HepG2 (cell line): ENCODE measurements at regions not wholly inside any gene's neighbourhood (a gene's known extent, or its start where the extent isn't known, plus 50 kb on each side); places are given as distances from the start of the nearest gene placed in this dataset.

Experiments
- ATAC-seq: fragments of 200-7000 bp; cut with Tn5 transposase; 3 replicates; pipeline ENCODE4 v1.9.1; 2020; ENCODE audit warnings: mild to moderate bottlenecking, moderate library complexity
- BruUV-seq: library from RNA; stranded (reverse); fragments of 400-500 nt; replicated peaks from 2 replicates; lab custom pipeline; 2021; lab: Mats Ljungman, UMichigan
- CTCF ChIA-PET: fragments of 300-600 bp; formaldehyde crosslinking; extraction: SDS; loops from one replicate; lab custom pipeline; 2021; ENCODE audit warnings: low total read pairs, inconsistent platforms, low intra/inter-chr PET ratio; lab: Yijun Ruan, JAX
- POLR2A ChIA-PET: fragments of 350-600 bp; sonication (Branson Sonifier 250); formaldehyde crosslinking; loops from one replicate; lab custom pipeline; 2020; ENCODE audit warnings: antibody characterized with exemption, inconsistent platforms; lab: Yijun Ruan, JAX
- DNase-seq: peaks from one replicate; pipeline ENCODE4 v3.0.0-alpha.2; 2015; ENCODE audit warnings: low spot score
- FAIRE-seq: peaks from 3 replicates; lab custom pipeline; 2011; peaks lifted over from hg19 to GRCh38; lab: Jason Lieb, UNC
- H2AFZ ChIP-seq: one replicate; pipeline ENCODE4 v1.6.1; 2011; ENCODE audit warnings: low read length, inconsistent platforms
- H3K27ac ChIP-seq: fragments of 300-600 bp; 3 replicates; pipeline ENCODE4 v1.8.0; 2011; ENCODE audit warnings: mixed run types, mild to moderate bottlenecking, mixed read lengths, low read length, inconsistent platforms; ENCODE audit not compliant: insufficient read depth; ENCODE audit errors: extremely low read length
- H3K27me3 ChIP-seq, 2 experiments: fragments of 200-600 bp in 1 of 2; 2 replicates in 1 of 2; 3 replicates in 1 of 2; pipeline versions ENCODE4 v1.6.0 to v1.8.0; 2011; ENCODE audit warnings: low read length in 2 of 2, mild to moderate bottlenecking in 2 of 2, moderate library complexity in 2 of 2, inconsistent platforms in 1 of 2; ENCODE audit not compliant: insufficient read depth in 2 of 2, control insufficient read depth in 1 of 2
- H3K36me3 ChIP-seq, 2 experiments: fragments of 200-600 bp in 1 of 2; replicated peaks in 1 of 2; 2 replicates in 1 of 2; 3 replicates in 1 of 2; pipeline versions ENCODE4 v1.5.1 to v1.8.0; 2011; ENCODE audit warnings: low read length in 2 of 2, inconsistent platforms in 1 of 2; ENCODE audit not compliant: insufficient read depth in 2 of 2, control insufficient read depth in 1 of 2
- H3K4me1 ChIP-seq: 2 replicates; pipeline ENCODE4 v1.5.1; 2012; ENCODE audit warnings: low read length, inconsistent platforms; ENCODE audit not compliant: insufficient read depth
- H3K4me2 ChIP-seq: 2 replicates; pipeline ENCODE4 v1.6.0; 2011; ENCODE audit warnings: low read depth, low read length, inconsistent platforms
- H3K4me3 ChIP-seq, 3 experiments: fragments of 200-600 bp in 1 of 3; sonication (generic), shearing (Covaris generic) in 1 of 3; replicated peaks in 1 of 3; 2 replicates each; pipeline ENCODE4 v1.5.1; 2011 to 2016; ENCODE audit warnings: low read length in 3 of 3, inconsistent platforms in 2 of 3, low read depth in 2 of 3, mild to moderate bottlenecking in 2 of 3, control low read depth in 1 of 3, mixed read lengths in 1 of 3; ENCODE audit not compliant: insufficient read depth in 1 of 3
- H3K79me2 ChIP-seq: one replicate; pipeline ENCODE4 v1.6.1; 2011; ENCODE audit warnings: low read length, inconsistent platforms; ENCODE audit not compliant: insufficient read depth
- H3K9ac ChIP-seq: 2 replicates; pipeline ENCODE4 v1.6.0; 2011; ENCODE audit warnings: mild to moderate bottlenecking, low read depth, low read length, inconsistent platforms; ENCODE audit not compliant: insufficient read depth
- H3K9me3 ChIP-seq: 2 replicates; pipeline ENCODE4 v1.5.1; 2012; ENCODE audit warnings: mild to moderate bottlenecking, low read length
- H4K20me1 ChIP-seq: 2 replicates; pipeline ENCODE4 v1.6.0; 2011; ENCODE audit warnings: inconsistent platforms, mild to moderate bottlenecking, low read length, moderate library complexity; ENCODE audit not compliant: insufficient read depth
- CCAR2 ChIP-seq: fragments of 200-400 bp; formaldehyde crosslinking; optimal IDR thresholded peaks from 2 replicates; pipeline ENCODE3; 2018; ENCODE audit warnings: low read depth, mild to moderate bottlenecking, low read length, moderate library complexity
- CREB3 ChIP-seq: sonication (generic); formaldehyde crosslinking; IDR thresholded peaks from 2 replicates; pipeline ENCODE4 v1.5.0; 2020; ENCODE audit warnings: missing genetic modification reagents
- FOSL2 ChIP-seq: sonication (generic); formaldehyde crosslinking; IDR thresholded peaks from 2 replicates; pipeline ENCODE4 v1.4.0; 2020; ENCODE audit warnings: missing genetic modification reagents
- FOXK1 ChIP-seq: sonication (generic); formaldehyde crosslinking; IDR thresholded peaks from 2 replicates; pipeline ENCODE4 v1.4.0; 2020; ENCODE audit warnings: low read depth, missing genetic modification reagents, borderline replicate concordance
- MED1 ChIP-seq: sonication (generic); formaldehyde crosslinking; IDR thresholded peaks from 2 replicates; pipeline ENCODE4 v1.4.0; 2020; ENCODE audit warnings: missing genetic modification reagents
- NCOA5 ChIP-seq: sonication (generic); formaldehyde crosslinking; IDR thresholded peaks from 2 replicates; pipeline ENCODE4 v1.4.0; 2020; ENCODE audit warnings: missing genetic modification reagents
- PBX3 ChIP-seq: sonication (generic); formaldehyde crosslinking; IDR thresholded peaks from 2 replicates; pipeline ENCODE4 v1.8.1; 2023; ENCODE audit warnings: missing genetic modification reagents, inconsistent platforms, borderline replicate concordance
- SOX13 ChIP-seq, 3 experiments: fragments of 450-650 bp in 1 of 3; sonication (generic) in 1 of 3; formaldehyde crosslinking in 1 of 3; IDR thresholded peaks in 2 of 3; conservative IDR thresholded peaks in 1 of 3; 2 replicates each; pipeline versions ENCODE4 v1.5.0 to v1.6.1; 2016 to 2020; ENCODE audit warnings: antibody characterized with exemption in 1 of 3, mild to moderate bottlenecking in 1 of 3, missing compliant biosample characterization in 1 of 3, missing genetic modification reagents in 1 of 3, moderate library complexity in 1 of 3
- TP53 ChIP-seq: sonication (generic); formaldehyde crosslinking; conservative IDR thresholded peaks from 2 replicates; pipeline ENCODE4 v1.4.0; 2020; ENCODE audit warnings: missing genetic modification reagents
- YY1 ChIP-seq: IDR thresholded peaks from 2 replicates; pipeline ENCODE4 v1.6.1; 2011; ENCODE audit warnings: low read length, low read depth, moderate library complexity, mild to moderate bottlenecking; ENCODE audit not compliant: insufficient read depth, insufficient replicate concordance
- ZBTB3 ChIP-seq: sonication (generic); formaldehyde crosslinking; IDR thresholded peaks from 2 replicates; pipeline ENCODE4 v1.4.0; 2020; ENCODE audit warnings: low read depth, mild to moderate bottlenecking, moderate library complexity, missing genetic modification reagents, borderline replicate concordance
- ZFP37 ChIP-seq: sonication (generic); formaldehyde crosslinking; IDR thresholded peaks from 2 replicates; pipeline ENCODE4 v1.4.0; 2020; ENCODE audit warnings: missing genetic modification reagents, borderline replicate concordance
- ZNF235 ChIP-seq: sonication (generic); formaldehyde crosslinking; IDR thresholded peaks from 2 replicates; pipeline ENCODE4 v1.8.1; 2023; ENCODE audit warnings: mild to moderate bottlenecking, missing genetic modification reagents, borderline replicate concordance
- ZNF3 ChIP-seq: IDR thresholded peaks from 2 replicates; pipeline ENCODE4 v1.7.0; 2017; ENCODE audit warnings: inconsistent platforms
- ZNF501 ChIP-seq: sonication (generic); formaldehyde crosslinking; IDR thresholded peaks from 2 replicates; pipeline ENCODE4 v1.5.1; 2020; ENCODE audit warnings: mild to moderate bottlenecking, moderate library complexity, missing genetic modification reagents
- ZNF552 ChIP-seq: sonication (generic); formaldehyde crosslinking; IDR thresholded peaks from 2 replicates; pipeline ENCODE4 v1.9.0; 2022; ENCODE audit warnings: missing genetic modification reagents, mild to moderate bottlenecking, borderline replicate concordance
- ZNF83 ChIP-seq: sonication (generic); formaldehyde crosslinking; IDR thresholded peaks from 2 replicates; pipeline ENCODE4 v1.4.0; 2020; ENCODE audit warnings: missing genetic modification reagents, mild to moderate bottlenecking, borderline replicate concordance
- WGBS: methylation state at CpG from one replicate; pipeline ENCODE4 v1.1.6; 2017; ENCODE audit warnings: low lambda C conversion rate; 5-methylcytosine and 5-hydroxymethylcytosine counted together
- in situ Hi-C: cut with HindIII; loops from 2 replicates; pipeline ENCODE4 v1.10.0; 2017; ENCODE audit warnings: low pct_unique_long_range_greater_than_20kb; ENCODE audit not compliant: extremely low pct_ligation_motif_present
- intact Hi-C: fragments of 100-400 bp; cut with micrococcal nuclease; formaldehyde crosslinking; loops from one replicate; pipeline ENCODE4 v1.10.0; 2022; ENCODE audit not compliant: unreplicated experiment

GRCh38 chr1:87615491-87615890 is 286.8 kb downstream of the LMO4 start (continued):
- no peak for TF ChIP-seq YY1
- TF ChIP-seq SOX13 (IDR thresholded peaks at IDR 0.05), result no peak
- TF ChIP-seq SOX13 (CRISPR knock-in tag; conservative IDR thresholded peaks at IDR 0.05 in 1 of 2, IDR thresholded peaks at IDR 0.05 in 1 of 2), result no peak
- no peak for TF ChIP-seq NCOA5 (CRISPR knock-in tag)
- no peak for TF ChIP-seq MED1
- TF ChIP-seq ZNF552 (CRISPR knock-in tag), result no peak
- no peak for TF ChIP-seq FOSL2 (CRISPR knock-in tag)

- H3K4me3 ChIP-seq, result no peak overlapping the region
- no peak for DNase-seq
- in situ Hi-C loops, result no loop called here
- H3K9me3 ChIP-seq, result no peaks in the 10 kb centered on the region
- H3K27me3 ChIP-seq, result no peaks in the 10 kb centered on the region; a peak in 1 of 5 replicates
- ATAC-seq, result no peak
- 27% methylated on average over 2 of the region's 2 CpGs for WGBS
- no peak overlapping the region for H3K9ac ChIP-seq
- H3K4me1 ChIP-seq, result peaks cover 5% of the 10 kb centered on the region; the same call in 1 of the 2 replicates
- H3K27ac ChIP-seq, result no peak overlapping the region
- no peaks in the 10 kb centered on the region for H4K20me1 ChIP-seq
- no peaks in the 10 kb centered on the region for H3K36me3 ChIP-seq
- TF ChIP-seq FOXK1 (CRISPR knock-in tag) (no peak), ZNF501 (CRISPR knock-in tag) (no peak), ZBTB3 (CRISPR knock-in tag) (no peak), TP53 (CRISPR knock-in tag) (no peak), ZFP37 (CRISPR knock-in tag) (no peak), ZNF235 (CRISPR knock-in tag) (no peak), CCAR2 (no peak), CREB3 (CRISPR knock-in tag) (no peak), ZNF3 (CRISPR knock-in tag) (no peak), ZNF83 (CRISPR knock-in tag) (no peak), PBX3 (CRISPR knock-in tag) (no peak)
- TF ChIP-seq, all 625 proteins: peak for 0
- no peak overlapping the region for H3K4me2 ChIP-seq
- H2AFZ ChIP-seq, result no peak overlapping the region
- intact Hi-C loops, result no loop called here
- ChIA-PET CTCF (no interaction called here), POLR2A (no interaction called here)
- no peaks in the 10 kb centered on the region for H3K79me2 ChIP-seq
- FAIRE-seq, result no peak
- no TSS peak for BruUV-seq
These were observed 287.2 kb downstream of the LMO4 start for GRCh38 chr1:87615901-87616300.
